GM12878 (cell line): ENCODE measurements at regions not wholly inside any gene's neighbourhood (a gene's known extent, or its start where the extent isn't known, plus 50 kb on each side); places are given as distances from the start of the nearest gene placed in this dataset.

Experiments used
- ATAC-seq: fragments of 200-7000 bp; cut with Tn5 transposase; 3 replicates; pipeline ENCODE4 v1.9.1; 2020; ENCODE audit warnings: mild to moderate bottlenecking, moderate library complexity
- BruUV-seq: library from RNA; stranded (reverse); fragments of 400-500 nt; replicated peaks from 2 replicates; lab custom pipeline; 2021; lab: Mats Ljungman, UMichigan
- CTCF ChIA-PET: fragments of 300-600 bp; sonication (Branson Sonifier 250); formaldehyde crosslinking; extraction: SDS; loops from one replicate; lab custom pipeline; 2021; ENCODE audit warnings: inconsistent platforms; lab: Yijun Ruan, JAX
- POLR2A ChIA-PET: fragments of 350-600 bp; formaldehyde crosslinking; extraction: SDS; loops from one replicate; lab custom pipeline; 2021; ENCODE audit warnings: inconsistent platforms; lab: Charles Lee
- RAD21 ChIA-PET: fragments of 300-600 bp; sonication (Branson Sonifier 250); formaldehyde crosslinking; loops from one replicate; lab custom pipeline; 2023; ENCODE audit warnings: antibody characterized with exemption; ENCODE audit not compliant: unreplicated experiment; lab: Charles Lee
- SMC1A ChIA-PET: fragments of 300-600 bp; sonication (Branson Sonifier 250); formaldehyde crosslinking; loops from one replicate; lab custom pipeline; 2023; ENCODE audit not compliant: unreplicated experiment, uncharacterized antibody; lab: Charles Lee
- DNase-seq: peaks from one replicate; pipeline ENCODE4 v3.0.0-alpha.2; 2011; ENCODE audit warnings: low read depth, low spot score
- FAIRE-seq: peaks from 3 replicates; lab custom pipeline; 2011; peaks lifted over from hg19 to GRCh38; lab: Jason Lieb, UNC
- H2AFZ ChIP-seq: 2 replicates; pipeline ENCODE4 v1.6.0; 2011; ENCODE audit warnings: low read depth, low read length, control low read depth; ENCODE audit not compliant: control insufficient read depth
- H3K27ac ChIP-seq: 2 replicates; pipeline ENCODE4 v1.5.1; 2011; ENCODE audit warnings: control low read depth; ENCODE audit not compliant: control insufficient read depth, insufficient read depth
- H3K27me3 ChIP-seq, 2 experiments: replicated peaks in 1 of 2; 2 replicates each; pipeline versions ENCODE4 v1.6.0 to v1.6.1; 2011; ENCODE audit warnings: low read length in 1 of 2; ENCODE audit not compliant: control insufficient read depth in 2 of 2, insufficient read depth in 2 of 2
- H3K36me3 ChIP-seq, 2 experiments: 2 replicates each; pipeline ENCODE4 v1.5.1; 2011; ENCODE audit warnings: low read length in 1 of 2; ENCODE audit not compliant: control insufficient read depth in 2 of 2, insufficient read depth in 2 of 2
- H3K4me1 ChIP-seq: 2 replicates; pipeline ENCODE4 v1.6.1; 2011; ENCODE audit warnings: mild to moderate bottlenecking, low read length, moderate library complexity, mixed read lengths; ENCODE audit not compliant: control insufficient read depth, insufficient read depth
- H3K4me2 ChIP-seq: 2 replicates; pipeline ENCODE4 v1.6.0; 2011; ENCODE audit warnings: control low read depth; ENCODE audit not compliant: control insufficient read depth, insufficient read depth
- H3K4me3 ChIP-seq: fragments of 200-600 bp; sonication (generic); 2 replicates; pipeline ENCODE4 v1.5.1; 2016
- H3K79me2 ChIP-seq: 2 replicates; pipeline ENCODE4 v1.6.0; 2011; ENCODE audit warnings: low read length; ENCODE audit not compliant: control insufficient read depth, insufficient read depth
- H3K9ac ChIP-seq: 2 replicates; pipeline ENCODE4 v1.8.0; 2011; ENCODE audit warnings: low read length, control low read depth, mixed read lengths; ENCODE audit not compliant: control insufficient read depth, insufficient read depth
- H3K9me3 ChIP-seq: replicated peaks from 3 replicates; pipeline ENCODE4 v1.5.1; 2011; ENCODE audit warnings: mild to moderate bottlenecking, low read length; ENCODE audit not compliant: control insufficient read depth, insufficient read depth
- H4K20me1 ChIP-seq: 2 replicates; pipeline ENCODE4 v1.6.0; 2011; ENCODE audit not compliant: control insufficient read depth, insufficient read depth
- EP300 ChIP-seq, 2 experiments: fragments of 150-350 bp in 1 of 2; IDR thresholded peaks; 2 replicates each; pipeline ENCODE4 v1.6.1; 2011 to 2012; ENCODE audit warnings: low read depth in 2 of 2, low read length in 2 of 2, borderline replicate concordance in 1 of 2, improper control_type of control experiment in 1 of 2, inconsistent platforms in 1 of 2; ENCODE audit not compliant: control insufficient read depth in 1 of 2
- RUNX3 ChIP-seq: IDR thresholded peaks from 2 replicates; pipeline ENCODE4 v1.6.1; 2012; ENCODE audit warnings: low read length, inconsistent platforms
- WGBS: methylation state at CpG from one replicate; pipeline ENCODE4 v1.1.6; 2016; ENCODE audit warnings: low lambda C conversion rate; ENCODE audit not compliant: insufficient replicate concordance, insufficient coverage; ENCODE audit errors: missing lambda C conversion rate; 5-methylcytosine and 5-hydroxymethylcytosine counted together
- in situ Hi-C: fragments of 300-500 bp; cut with MboI; formaldehyde crosslinking; loops from 9 replicates; pipeline ENCODE4 v1.14.3; 2018; ENCODE audit warnings: mixed read lengths
- intact Hi-C: fragments of 100-400 bp; cut with micrococcal nuclease; formaldehyde crosslinking; loops from one replicate; pipeline ENCODE4 v1.14.2; 2022; ENCODE audit not compliant: unreplicated experiment
- TF ChIP-seq, protein P1 (sequence below): IDR thresholded peaks from 2 replicates; pipeline ENCODE4 v1.6.1; 2012; ENCODE audit warnings: mild to moderate bottlenecking, low read depth, low read length

- SMC1A ChIA-PET, result interaction anchor here (0.9 to 1.8 kb wide), 4 partner anchors 9 to 173 kb away, joined by 3 to 5 read pairs (median 3); no protein-coding TSS in a partner anchor
- TF ChIP-seq, protein P1, sequence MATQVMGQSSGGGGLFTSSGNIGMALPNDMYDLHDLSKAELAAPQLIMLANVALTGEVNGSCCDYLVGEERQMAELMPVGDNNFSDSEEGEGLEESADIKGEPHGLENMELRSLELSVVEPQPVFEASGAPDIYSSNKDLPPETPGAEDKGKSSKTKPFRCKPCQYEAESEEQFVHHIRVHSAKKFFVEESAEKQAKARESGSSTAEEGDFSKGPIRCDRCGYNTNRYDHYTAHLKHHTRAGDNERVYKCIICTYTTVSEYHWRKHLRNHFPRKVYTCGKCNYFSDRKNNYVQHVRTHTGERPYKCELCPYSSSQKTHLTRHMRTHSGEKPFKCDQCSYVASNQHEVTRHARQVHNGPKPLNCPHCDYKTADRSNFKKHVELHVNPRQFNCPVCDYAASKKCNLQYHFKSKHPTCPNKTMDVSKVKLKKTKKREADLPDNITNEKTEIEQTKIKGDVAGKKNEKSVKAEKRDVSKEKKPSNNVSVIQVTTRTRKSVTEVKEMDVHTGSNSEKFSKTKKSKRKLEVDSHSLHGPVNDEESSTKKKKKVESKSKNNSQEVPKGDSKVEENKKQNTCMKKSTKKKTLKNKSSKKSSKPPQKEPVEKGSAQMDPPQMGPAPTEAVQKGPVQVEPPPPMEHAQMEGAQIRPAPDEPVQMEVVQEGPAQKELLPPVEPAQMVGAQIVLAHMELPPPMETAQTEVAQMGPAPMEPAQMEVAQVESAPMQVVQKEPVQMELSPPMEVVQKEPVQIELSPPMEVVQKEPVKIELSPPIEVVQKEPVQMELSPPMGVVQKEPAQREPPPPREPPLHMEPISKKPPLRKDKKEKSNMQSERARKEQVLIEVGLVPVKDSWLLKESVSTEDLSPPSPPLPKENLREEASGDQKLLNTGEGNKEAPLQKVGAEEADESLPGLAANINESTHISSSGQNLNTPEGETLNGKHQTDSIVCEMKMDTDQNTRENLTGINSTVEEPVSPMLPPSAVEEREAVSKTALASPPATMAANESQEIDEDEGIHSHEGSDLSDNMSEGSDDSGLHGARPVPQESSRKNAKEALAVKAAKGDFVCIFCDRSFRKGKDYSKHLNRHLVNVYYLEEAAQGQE, result peak; percentile 51; the same call in 1 of the 2 replicates
- TF ChIP-seq RUNX3 (no peak), EP300 (IDR thresholded peaks at IDR 0.05; ENCODE audit: borderline replicate concordance in 1 of 2, control insufficient read depth in 1 of 2, low read depth in 2 of 2, low read length in 2 of 2) (no peak)
- no peak overlapping the region for H3K4me3 ChIP-seq
- ATAC-seq, result no peak
- POLR2A ChIA-PET, result interaction anchor here (1.1 kb wide), 1 partner anchor 18 kb away, joined by 3 read pairs; no protein-coding TSS in a partner anchor
- RAD21 ChIA-PET, result interaction anchor here (1.5 kb wide), 1 partner anchor 9 kb away, joined by 3 read pairs; no protein-coding TSS in a partner anchor
- no peak overlapping the region for H3K27ac ChIP-seq
- FAIRE-seq, result no peak
- 34% methylated on average over 2 of the region's 2 CpGs for WGBS
- H3K4me2 ChIP-seq, result no peak overlapping the region
- in situ Hi-C loops, result no loop called here
- H3K9ac ChIP-seq, result no peak overlapping the region
- no peaks in the 10 kb centered on the region for H4K20me1 ChIP-seq
- H3K4me1 ChIP-seq, result no peaks in the 10 kb centered on the region; the same call in 1 of the 2 replicates
- H3K9me3 ChIP-seq, result no peaks in the 10 kb centered on the region
- H3K79me2 ChIP-seq, result no peaks in the 10 kb centered on the region
- no peak overlapping the region for H2AFZ ChIP-seq
- no peaks in the 10 kb centered on the region for H3K36me3 ChIP-seq
- BruUV-seq, result no TSS peak
- peaks cover 0 to 4% of the 10 kb centered on the region in 2 experiments; a peak in 1 of 4 replicates for H3K27me3 ChIP-seq
- intact Hi-C loops, result no loop called here
- CTCF ChIA-PET, result interaction anchor here (0.7 to 1.9 kb wide), 3 partner anchors 9 to 138 kb away, joined by 3 to 14 read pairs (median 3); no protein-coding TSS in a partner anchor
- DNase-seq, result no peak
Measured at GRCh38 chr11:32016111-32016510, 74.8 kb upstream of the RCN1 start.
